DOHH2 (cell line): ENCODE measurements at regions not wholly inside any gene's neighbourhood (a gene's known extent, or its start where the extent isn't known, plus 50 kb on each side); places are given as distances from the start of the nearest gene placed in this dataset.

Source experiments
- H3F3A ChIP-seq: fragments of 200-600 bp; sonication (generic), shearing (Covaris generic); 2 replicates; pipeline ENCODE4 v1.6.0; 2016; ENCODE audit warnings: antibody characterized with exemption, mild to moderate bottlenecking; ENCODE audit not compliant: control insufficient read depth, insufficient read depth
- H3K27ac ChIP-seq: fragments of 200-600 bp; sonication (generic); 2 replicates; pipeline ENCODE4 v1.5.1; 2014; ENCODE audit warnings: low read depth, mild to moderate bottlenecking, low read length, moderate library complexity
- H3K27me3 ChIP-seq: fragments of 200-600 bp; sonication (generic); 2 replicates; pipeline ENCODE4 v1.6.1; 2014; ENCODE audit warnings: mild to moderate bottlenecking, low read length, mixed read lengths; ENCODE audit not compliant: control insufficient read depth
- H3K36me3 ChIP-seq: fragments of 200-600 bp; sonication (generic); 2 replicates; pipeline ENCODE4 v1.6.1; 2014; ENCODE audit warnings: mild to moderate bottlenecking, low read length, moderate library complexity, mixed read lengths; ENCODE audit not compliant: control insufficient read depth
- H3K4me1 ChIP-seq: fragments of 200-600 bp; sonication (generic); 2 replicates; pipeline ENCODE4 v1.6.1; 2014; ENCODE audit warnings: mild to moderate bottlenecking, low read length, mixed read lengths; ENCODE audit not compliant: control insufficient read depth
- H3K4me2 ChIP-seq: fragments of 200-600 bp; sonication (generic); 2 replicates; pipeline ENCODE4 v1.6.0; 2014; ENCODE audit warnings: mild to moderate bottlenecking, low read length, moderate library complexity
- H3K4me3 ChIP-seq: fragments of 200-600 bp; sonication (generic); 2 replicates; pipeline ENCODE4 v1.5.1; 2014; ENCODE audit warnings: mild to moderate bottlenecking, low read length, mixed read lengths
- H3K79me2 ChIP-seq: fragments of 200-600 bp; sonication (generic); 2 replicates; pipeline ENCODE4 v1.6.1; 2014; ENCODE audit warnings: mild to moderate bottlenecking, low read length, mixed read lengths; ENCODE audit not compliant: control insufficient read depth
- H3K9me2 ChIP-seq: fragments of 200-600 bp; sonication (generic); replicated peaks from 2 replicates; pipeline ENCODE4 v1.6.1; 2014; ENCODE audit warnings: mild to moderate bottlenecking, low read length, mixed read lengths; ENCODE audit not compliant: control insufficient read depth
- H3K9me3 ChIP-seq: fragments of 200-600 bp; sonication (generic); 2 replicates; pipeline ENCODE4 v1.6.1; 2014; ENCODE audit warnings: antibody characterized with exemption, low read length, mixed read lengths; ENCODE audit not compliant: control insufficient read depth, insufficient read depth
- H4K20me1 ChIP-seq: fragments of 200-600 bp; sonication (generic); 2 replicates; pipeline ENCODE4 v1.6.0; 2014; ENCODE audit warnings: low read depth, mild to moderate bottlenecking, antibody characterized with exemption, low read length, moderate library complexity; ENCODE audit not compliant: control insufficient read depth, insufficient read depth
- EZH2phosphoT487 ChIP-seq: fragments of 200-600 bp; sonication (generic); IDR thresholded peaks from 2 replicates; pipeline ENCODE4 v1.6.1; 2017; ENCODE audit warnings: borderline replicate concordance, mild to moderate bottlenecking, antibody characterized with exemption, low read length, moderate library complexity, mixed read lengths
- TF ChIP-seq, protein P1 (sequence below): fragments of 200-600 bp; sonication (generic); IDR thresholded peaks from one replicate; pipeline ENCODE4 v1.5.1; 2014; ENCODE audit warnings: antibody characterized with exemption, mild to moderate bottlenecking, low read depth, low read length; ENCODE audit not compliant: poor library complexity, severe bottlenecking

DNA sequence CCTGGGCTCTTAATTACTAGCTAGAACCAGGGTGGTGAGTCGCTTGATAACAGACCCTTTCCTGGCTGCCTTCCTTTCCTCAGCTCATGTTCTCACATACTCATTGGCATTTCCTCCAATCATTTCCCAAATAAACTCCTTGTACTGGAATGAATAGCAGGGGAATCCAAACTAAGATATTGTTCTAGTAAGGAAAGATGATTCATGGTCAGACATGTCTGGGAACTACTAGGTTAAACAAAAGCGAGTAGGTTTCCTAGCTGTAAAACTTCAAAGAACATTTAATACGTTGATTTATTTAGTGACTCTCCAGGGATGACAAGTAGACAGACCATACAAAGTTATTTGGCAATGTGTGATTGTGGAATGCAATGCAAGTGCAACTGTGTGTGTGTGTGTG lies 121.2 kb upstream of the KCNJ6 start:
- Histone ChIP-seq H3K27me3 (no peaks in the 10 kb centered on the region), H3K9me2 (no peaks in the 10 kb centered on the region), H3K4me1 (no peaks in the 10 kb centered on the region), H3K9me3 (no peaks in the 10 kb centered on the region), H3F3A (no peaks in the 10 kb centered on the region), H3K36me3 (no peaks in the 10 kb centered on the region), H4K20me1 (no peaks in the 10 kb centered on the region), H3K4me3 (no peak overlapping the region), H3K27ac (no peak overlapping the region), H3K4me2 (no peak overlapping the region), H3K79me2 (no peaks in the 10 kb centered on the region)
- no peak for TF ChIP-seq EZH2phosphoT487
- TF ChIP-seq, protein P1, sequence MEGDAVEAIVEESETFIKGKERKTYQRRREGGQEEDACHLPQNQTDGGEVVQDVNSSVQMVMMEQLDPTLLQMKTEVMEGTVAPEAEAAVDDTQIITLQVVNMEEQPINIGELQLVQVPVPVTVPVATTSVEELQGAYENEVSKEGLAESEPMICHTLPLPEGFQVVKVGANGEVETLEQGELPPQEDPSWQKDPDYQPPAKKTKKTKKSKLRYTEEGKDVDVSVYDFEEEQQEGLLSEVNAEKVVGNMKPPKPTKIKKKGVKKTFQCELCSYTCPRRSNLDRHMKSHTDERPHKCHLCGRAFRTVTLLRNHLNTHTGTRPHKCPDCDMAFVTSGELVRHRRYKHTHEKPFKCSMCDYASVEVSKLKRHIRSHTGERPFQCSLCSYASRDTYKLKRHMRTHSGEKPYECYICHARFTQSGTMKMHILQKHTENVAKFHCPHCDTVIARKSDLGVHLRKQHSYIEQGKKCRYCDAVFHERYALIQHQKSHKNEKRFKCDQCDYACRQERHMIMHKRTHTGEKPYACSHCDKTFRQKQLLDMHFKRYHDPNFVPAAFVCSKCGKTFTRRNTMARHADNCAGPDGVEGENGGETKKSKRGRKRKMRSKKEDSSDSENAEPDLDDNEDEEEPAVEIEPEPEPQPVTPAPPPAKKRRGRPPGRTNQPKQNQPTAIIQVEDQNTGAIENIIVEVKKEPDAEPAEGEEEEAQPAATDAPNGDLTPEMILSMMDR, result no peak

DNA sequence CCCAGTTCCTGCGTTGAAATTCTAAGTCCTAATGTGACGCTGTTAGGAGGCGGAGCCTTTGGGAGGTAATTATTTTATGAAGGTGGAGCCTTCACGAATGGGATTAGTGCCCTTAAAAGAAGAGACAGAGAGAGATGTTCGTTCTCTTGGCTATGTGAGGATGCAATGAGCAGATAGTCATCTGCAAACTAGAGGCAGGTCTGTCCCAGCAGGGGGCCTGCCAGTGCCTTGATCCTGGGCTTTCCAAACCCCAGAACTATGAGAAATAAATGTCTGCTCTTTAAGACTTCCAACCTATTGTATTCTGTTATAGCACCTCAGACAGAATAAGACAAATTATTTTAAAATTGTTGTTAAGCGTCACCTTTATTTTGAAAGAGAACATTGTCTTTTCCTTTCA lies 123.1 kb upstream of the KCNJ6 start:
- no peaks in the 10 kb centered on the region for H3K9me2 ChIP-seq
- no peak overlapping the region for H3K4me2 ChIP-seq
- no peaks in the 10 kb centered on the region for H4K20me1 ChIP-seq
- H3K9me3 ChIP-seq, result no peaks in the 10 kb centered on the region
- TF ChIP-seq, protein P1, result no peak
- no peak for TF ChIP-seq EZH2phosphoT487
- H3K4me3 ChIP-seq, result no peak overlapping the region
- H3K79me2 ChIP-seq, result no peaks in the 10 kb centered on the region
- no peaks in the 10 kb centered on the region for H3K27me3 ChIP-seq
- H3K36me3 ChIP-seq, result no peaks in the 10 kb centered on the region
- no peaks in the 10 kb centered on the region for H3K4me1 ChIP-seq
- no peak overlapping the region for H3K27ac ChIP-seq
- no peaks in the 10 kb centered on the region for H3F3A ChIP-seq

DNA sequence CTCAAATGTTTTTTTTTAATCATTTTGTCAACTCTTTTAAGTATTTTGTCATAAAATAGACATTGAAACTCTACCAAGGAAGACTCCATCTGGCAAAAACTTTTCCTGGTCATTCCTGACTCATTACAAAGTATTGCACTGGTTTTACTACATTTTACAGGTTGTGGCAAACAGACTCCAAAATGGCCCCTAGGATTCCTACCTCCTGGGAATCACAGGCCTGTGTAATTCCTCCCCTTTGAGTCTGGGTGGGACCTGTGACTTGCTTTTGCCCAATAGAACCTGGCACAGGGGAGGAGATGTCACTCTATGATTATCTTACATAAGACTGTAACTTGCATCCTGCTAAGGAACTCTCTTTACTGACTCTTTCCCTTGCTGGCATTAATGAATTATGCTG lies 123.6 kb upstream of the KCNJ6 start:
- TF ChIP-seq EZH2phosphoT487, result no peak
- TF ChIP-seq, protein P1, result no peak
- Histone ChIP-seq H3K27ac (no peak overlapping the region), H3K36me3 (no peaks in the 10 kb centered on the region), H3F3A (no peaks in the 10 kb centered on the region), H3K27me3 (no peaks in the 10 kb centered on the region), H3K79me2 (no peaks in the 10 kb centered on the region), H3K4me2 (no peak overlapping the region), H3K9me3 (no peaks in the 10 kb centered on the region), H3K4me3 (no peak overlapping the region), H3K9me2 (no peaks in the 10 kb centered on the region), H3K4me1 (no peaks in the 10 kb centered on the region), H4K20me1 (no peaks in the 10 kb centered on the region)

DNA sequence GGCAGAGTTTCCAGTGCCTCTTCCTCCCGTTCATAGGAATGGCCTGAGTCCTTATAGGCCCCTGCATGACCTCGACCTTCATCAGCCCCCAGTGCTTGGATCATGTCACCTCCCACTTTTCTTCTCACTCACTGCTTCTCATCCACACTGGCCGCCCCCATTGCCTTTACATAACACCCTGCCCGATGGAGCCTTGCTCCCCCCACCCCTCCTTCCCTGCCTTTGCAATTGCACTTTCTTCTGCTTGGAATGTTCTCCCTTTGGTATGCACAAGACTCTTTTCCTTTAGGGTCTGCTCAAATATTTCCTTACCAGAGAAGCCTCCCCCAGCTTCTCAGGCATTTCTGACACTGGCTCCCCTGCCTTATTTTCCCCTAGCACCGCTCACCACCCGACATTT lies 125.2 kb upstream of the KCNJ6 start:
- Histone ChIP-seq H3K4me3 (no peak overlapping the region), H3K4me2 (no peak overlapping the region), H3K4me1 (no peaks in the 10 kb centered on the region), H3K9me3 (no peaks in the 10 kb centered on the region), H3K79me2 (no peaks in the 10 kb centered on the region), H3K36me3 (no peaks in the 10 kb centered on the region), H3K27me3 (no peaks in the 10 kb centered on the region), H4K20me1 (no peaks in the 10 kb centered on the region), H3F3A (no peaks in the 10 kb centered on the region), H3K27ac (no peak overlapping the region), H3K9me2 (no peaks in the 10 kb centered on the region)
- no peak for TF ChIP-seq EZH2phosphoT487
- TF ChIP-seq, protein P1, result no peak
